Activated naive CD8-positive, alpha-beta T cell treated with anti-CD3 and anti-CD28 coated beads, Interleukin-2, amount 10 ng/mL, durations not matched to agents 7 days and 5 days (primary cell): ENCODE measurements at regions not wholly inside any gene's neighbourhood (a gene's known extent, or its start where the extent isn't known, plus 50 kb on each side); places are given as distances from the start of the nearest gene placed in this dataset.

ENCODE experiments used
- ATAC-seq: fragments of 150-1000 bp; cut with Tn5 transposase; one replicate; pipeline ENCODE4 v1.10.0; 2021; ENCODE audit warnings: low read depth, moderate library complexity
- POLR2A ChIA-PET: fragments of 350-600 bp; sonication (Branson Sonifier 250); formaldehyde crosslinking; loops from one replicate; lab custom pipeline; 2021; ENCODE audit warnings: antibody characterized with exemption; lab: Charles Lee
- DNase-seq: peaks from one replicate; pipeline ENCODE4 v3.0.0; 2021
- H3K27ac Mint-ChIP-seq: one replicate; pipeline ENCODE4 v1.8.0; 2022; ENCODE audit warnings: mild to moderate bottlenecking, mixed read lengths
- H3K27me3 Mint-ChIP-seq: one replicate; pipeline ENCODE4 v1.8.0; 2022; ENCODE audit warnings: mild to moderate bottlenecking, moderate library complexity, mixed read lengths
- H3K36me3 Mint-ChIP-seq: one replicate; pipeline ENCODE4 v1.8.0; 2021; ENCODE audit warnings: mild to moderate bottlenecking, mixed read lengths
- H3K4me1 Mint-ChIP-seq: one replicate; pipeline ENCODE4 v1.8.0; 2021; ENCODE audit warnings: mixed read lengths
- H3K4me3 Mint-ChIP-seq: one replicate; pipeline ENCODE4 v1.8.0; 2022; ENCODE audit warnings: mild to moderate bottlenecking, moderate library complexity, mixed read lengths
- H3K9me3 Mint-ChIP-seq: one replicate; pipeline ENCODE4 v1.8.0; 2021; ENCODE audit warnings: mixed read lengths

DNA sequence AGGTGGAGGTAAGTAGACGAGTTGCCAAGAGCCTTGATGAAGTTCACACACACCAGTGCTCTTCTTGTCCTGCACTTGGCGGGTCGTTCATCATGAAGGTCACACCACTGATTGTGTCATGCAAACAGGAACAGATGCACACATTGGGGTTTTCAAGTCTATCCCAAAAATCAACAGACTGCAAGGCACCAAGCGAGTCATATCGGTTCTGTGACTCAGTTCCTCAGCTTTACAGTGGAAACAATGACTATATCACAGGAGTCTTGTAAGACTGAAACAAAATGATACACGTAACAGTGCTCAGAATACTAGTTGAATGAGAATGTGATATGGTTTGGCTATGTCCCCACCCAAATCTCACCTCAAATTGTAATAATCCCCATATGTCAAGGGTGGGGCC lies 526.9 kb upstream of the ID2 start:
- H3K4me1 Mint-ChIP-seq, result peaks cover 26% of the 10 kb centered on the region
- H3K4me3 Mint-ChIP-seq, result no peak overlapping the region
- POLR2A ChIA-PET, result no interaction called here
- peaks cover 11% of the 10 kb centered on the region for H3K9me3 Mint-ChIP-seq
- DNase-seq (no peak), ATAC-seq (no peak)
- H3K27ac Mint-ChIP-seq, result no peak overlapping the region
- H3K27me3 Mint-ChIP-seq, result no peaks in the 10 kb centered on the region
- peaks cover 6% of the 10 kb centered on the region for H3K36me3 Mint-ChIP-seq

DNA sequence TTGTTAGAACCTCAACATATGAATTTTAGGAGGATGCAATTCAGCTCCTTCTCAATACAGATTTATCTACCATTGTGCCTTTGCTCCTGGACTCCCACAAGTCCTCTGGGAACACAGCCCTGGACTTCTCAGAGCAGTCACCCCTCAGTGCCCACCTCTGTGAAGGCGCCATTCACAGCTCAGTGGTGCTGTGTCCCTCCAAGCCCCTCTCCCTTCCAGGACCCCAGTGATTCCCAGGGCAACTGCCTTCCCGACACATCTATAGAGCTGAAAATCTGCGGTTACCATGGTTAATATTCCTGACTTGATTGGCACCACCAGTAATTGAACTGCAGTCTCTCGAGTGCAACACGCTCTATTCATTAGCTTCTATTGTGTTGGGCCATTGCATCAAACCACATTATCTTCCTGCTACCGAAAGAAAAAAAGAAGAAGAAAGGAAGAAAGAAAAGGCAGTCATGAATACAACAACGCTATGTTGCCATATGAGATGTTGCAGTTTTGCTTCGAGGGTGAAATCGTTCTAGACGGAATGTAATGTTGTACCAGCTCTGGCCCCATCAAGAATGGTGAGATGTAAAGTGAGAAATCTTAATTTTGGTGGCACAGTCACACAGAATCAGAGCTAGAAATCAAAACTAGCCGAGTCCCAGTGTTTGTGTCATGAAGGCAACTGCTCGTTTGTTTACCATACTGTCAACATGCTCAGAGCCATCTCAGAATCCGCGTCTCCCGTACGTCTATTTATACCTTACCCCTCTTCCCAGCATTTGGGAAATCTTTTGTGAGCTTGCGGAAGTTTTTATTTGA lies 524.0 kb upstream of the ID2 start:
- H3K27ac Mint-ChIP-seq, result no peak overlapping the region
- H3K9me3 Mint-ChIP-seq, result peaks cover 11% of the 10 kb centered on the region
- H3K27me3 Mint-ChIP-seq, result no peaks in the 10 kb centered on the region
- ATAC-seq (no peak), DNase-seq (no peak)
- H3K36me3 Mint-ChIP-seq, result peaks cover 6% of the 10 kb centered on the region
- H3K4me3 Mint-ChIP-seq, result no peak overlapping the region
- H3K4me1 Mint-ChIP-seq, result peaks cover 15% of the 10 kb centered on the region
- POLR2A ChIA-PET, result no interaction called here

DNA sequence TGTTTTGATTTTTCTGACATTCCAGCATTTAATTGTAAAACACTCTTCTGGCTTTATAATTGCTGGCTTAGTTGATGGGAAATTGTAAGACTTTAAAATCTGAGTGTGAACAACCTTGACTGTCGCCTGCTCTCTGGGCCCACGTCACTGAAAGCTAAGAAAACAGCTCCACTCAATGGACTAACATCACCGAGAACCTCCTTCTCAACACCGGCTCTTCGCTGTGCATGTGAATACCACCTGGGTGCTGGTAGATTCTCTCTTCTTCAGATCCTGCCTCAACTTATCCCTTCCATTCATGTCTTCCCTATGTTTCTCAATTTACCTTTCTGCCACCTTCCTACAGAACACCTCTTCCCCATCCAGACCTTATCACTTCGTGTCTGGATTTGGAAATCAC lies 523.1 kb upstream of the ID2 start:
- Mint-ChIP-seq H3K36me3 (peaks cover 6% of the 10 kb centered on the region), H3K4me3 (no peak overlapping the region), H3K27me3 (no peaks in the 10 kb centered on the region), H3K27ac (no peak overlapping the region), H3K9me3 (peaks cover 11% of the 10 kb centered on the region), H3K4me1 (peaks cover 7% of the 10 kb centered on the region)
- ATAC-seq, result no peak
- POLR2A ChIA-PET, result no interaction called here
- no peak for DNase-seq

DNA sequence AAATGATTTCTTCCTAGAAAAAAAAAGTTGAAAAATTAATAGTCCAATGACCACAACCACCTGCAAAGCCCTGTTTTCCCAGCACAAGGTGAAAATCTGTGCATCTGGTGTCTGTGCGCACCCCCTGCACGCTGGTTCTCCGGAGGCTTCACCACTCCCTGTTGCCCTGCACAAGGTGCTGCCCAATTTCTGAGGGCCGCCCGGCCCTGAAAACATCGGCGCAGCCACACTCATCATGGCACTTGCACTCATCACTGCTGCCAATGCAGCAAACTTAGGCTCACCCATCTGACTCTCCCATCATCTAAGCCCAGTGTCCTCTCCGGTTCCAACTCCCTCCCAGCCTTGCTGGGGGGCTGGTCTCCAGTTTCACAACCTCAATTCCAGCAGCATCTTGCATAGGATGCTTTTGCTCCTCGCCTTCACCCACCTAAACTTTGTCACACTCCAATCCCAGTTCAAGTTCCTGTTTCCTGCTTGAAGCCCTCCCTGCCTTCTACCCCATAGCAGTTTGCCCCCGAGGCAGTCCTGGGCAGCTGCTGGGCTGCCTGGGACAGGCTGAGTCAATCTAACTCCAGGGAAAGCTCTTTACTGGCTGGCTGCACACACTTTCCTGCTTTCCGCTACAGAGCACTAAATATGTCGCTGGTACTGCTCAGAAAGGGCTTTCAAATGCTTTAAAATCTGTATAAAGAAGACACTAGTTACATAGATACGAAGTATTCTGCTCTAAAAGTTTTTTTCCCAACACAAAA lies 522.5 kb upstream of the ID2 start:
- DNase-seq (no peak), ATAC-seq (no peak)
- peaks cover 11% of the 10 kb centered on the region for H3K9me3 Mint-ChIP-seq
- H3K4me3 Mint-ChIP-seq, result no peak overlapping the region
- no peak overlapping the region for H3K27ac Mint-ChIP-seq
- H3K27me3 Mint-ChIP-seq, result no peaks in the 10 kb centered on the region
- H3K4me1 Mint-ChIP-seq, result peaks cover 4% of the 10 kb centered on the region
- H3K36me3 Mint-ChIP-seq, result peaks cover 4% of the 10 kb centered on the region
- POLR2A ChIA-PET, result no interaction called here

DNA sequence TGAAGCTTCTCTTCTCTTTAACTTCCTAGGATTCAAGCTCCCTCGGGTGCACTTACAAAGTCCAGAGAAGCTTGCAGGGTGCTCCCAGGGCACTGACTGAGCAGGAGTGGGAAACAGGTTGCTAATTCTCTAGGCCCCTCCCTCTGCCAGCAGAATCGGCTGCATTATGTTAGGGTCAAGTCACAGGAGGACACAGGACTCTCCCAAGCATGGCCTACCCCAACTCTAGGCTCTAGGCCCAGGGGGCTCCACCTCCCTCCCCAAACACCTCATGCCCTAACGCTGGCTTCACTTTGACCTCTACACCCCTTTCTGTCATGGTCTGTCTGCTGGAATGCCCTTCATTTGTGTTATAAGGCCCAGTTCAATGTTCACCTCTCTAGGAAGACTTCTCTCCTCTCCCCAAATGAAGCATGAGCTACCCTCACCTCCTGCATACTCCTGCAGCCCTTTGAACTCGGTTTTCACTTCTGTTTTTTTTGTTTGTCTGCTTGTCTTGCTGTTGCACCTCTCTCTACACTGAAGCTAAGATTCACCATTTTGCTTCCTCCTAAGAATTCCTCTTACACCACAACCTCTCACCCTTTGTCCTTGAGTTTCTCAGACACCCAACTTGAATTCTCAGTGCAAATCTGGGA lies 521.8 kb upstream of the ID2 start:
- DNase-seq (no peak), ATAC-seq (no peak)
- POLR2A ChIA-PET, result no interaction called here
- Mint-ChIP-seq H3K4me1 (peaks cover 1% of the 10 kb centered on the region), H3K27ac (no peak overlapping the region), H3K9me3 (peaks cover 7% of the 10 kb centered on the region), H3K4me3 (no peak overlapping the region), H3K27me3 (no peaks in the 10 kb centered on the region), H3K36me3 (peaks cover 1% of the 10 kb centered on the region)

DNA sequence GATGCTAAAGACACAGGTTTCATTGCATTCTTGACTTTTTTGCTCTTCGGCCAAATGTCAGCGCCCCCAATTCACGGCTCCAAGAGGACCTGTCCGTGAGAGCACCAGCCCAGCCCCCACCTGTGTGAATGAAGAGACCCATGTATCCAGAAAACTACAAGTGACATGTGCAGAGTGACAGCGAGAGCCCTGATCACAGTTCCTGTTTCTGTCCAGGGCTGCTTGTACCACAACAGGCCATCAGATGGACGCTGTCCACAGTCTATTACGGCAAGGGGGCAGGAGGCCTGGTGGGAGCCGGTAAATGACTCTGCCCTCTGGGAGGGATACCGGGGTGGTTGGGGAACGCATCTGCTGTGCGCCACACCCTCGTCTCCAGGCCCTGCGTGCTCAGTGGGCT lies 520.9 kb upstream of the ID2 start:
- no peak for ATAC-seq
- Mint-ChIP-seq H3K27me3 (peaks cover 2% of the 10 kb centered on the region), H3K9me3 (peaks cover 5% of the 10 kb centered on the region), H3K27ac (no peak overlapping the region), H3K36me3 (no peaks in the 10 kb centered on the region), H3K4me1 (no peaks in the 10 kb centered on the region), H3K4me3 (no peak overlapping the region)
- no peak for DNase-seq
- POLR2A ChIA-PET, result no interaction called here

DNA sequence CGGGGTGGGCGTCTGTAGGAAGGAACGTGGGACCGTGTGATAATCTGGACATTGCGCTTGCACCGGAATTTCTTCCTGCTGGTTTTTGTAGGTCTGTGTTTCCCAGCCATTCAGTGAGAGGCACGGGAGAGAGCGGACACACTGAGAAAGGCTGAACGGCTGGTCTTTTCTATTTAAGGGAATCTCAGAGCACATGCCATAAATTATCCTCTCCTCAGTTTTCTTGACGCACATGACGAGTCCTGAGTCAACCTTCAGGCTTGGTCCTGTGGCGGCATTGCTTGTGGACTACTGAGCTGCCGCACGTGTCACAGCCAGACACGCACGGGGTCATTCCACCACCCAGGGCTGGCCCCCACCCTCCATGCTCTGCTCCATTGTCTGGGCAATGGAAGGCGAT lies 519.3 kb upstream of the ID2 start:
- POLR2A ChIA-PET, result no interaction called here
- H3K36me3 Mint-ChIP-seq, result no peaks in the 10 kb centered on the region
- H3K27ac Mint-ChIP-seq, result no peak overlapping the region
- DNase-seq, result no peak
- H3K4me3 Mint-ChIP-seq, result no peak overlapping the region
- H3K27me3 Mint-ChIP-seq, result peaks cover 2% of the 10 kb centered on the region
- H3K4me1 Mint-ChIP-seq, result no peaks in the 10 kb centered on the region
- ATAC-seq, result no peak
- no peaks in the 10 kb centered on the region for H3K9me3 Mint-ChIP-seq

DNA sequence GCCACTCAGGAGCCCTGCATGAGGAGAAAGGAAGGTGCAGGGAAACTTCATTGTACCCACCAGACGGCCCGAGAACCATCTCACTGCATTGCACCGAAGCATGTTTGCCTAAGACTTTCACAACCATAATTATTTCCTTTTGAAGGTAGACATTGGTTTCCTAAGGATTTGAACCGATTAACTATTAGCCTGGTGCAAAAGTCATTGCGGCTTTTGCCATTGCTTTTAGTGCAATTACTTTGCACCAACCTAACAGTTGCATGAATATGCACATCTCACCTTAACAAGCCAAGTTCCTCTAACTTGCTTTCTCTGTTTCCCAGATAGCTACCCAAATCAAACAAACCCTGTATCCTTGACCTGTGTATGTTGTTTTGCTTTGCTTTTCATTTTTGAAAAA lies 516.3 kb upstream of the ID2 start:
- Mint-ChIP-seq H3K9me3 (no peaks in the 10 kb centered on the region), H3K4me3 (no peak overlapping the region), H3K27me3 (peaks cover 5% of the 10 kb centered on the region), H3K4me1 (peaks cover 2% of the 10 kb centered on the region), H3K36me3 (no peaks in the 10 kb centered on the region), H3K27ac (no peak overlapping the region)
- POLR2A ChIA-PET, result no interaction called here
- ATAC-seq (no peak), DNase-seq (no peak)

DNA sequence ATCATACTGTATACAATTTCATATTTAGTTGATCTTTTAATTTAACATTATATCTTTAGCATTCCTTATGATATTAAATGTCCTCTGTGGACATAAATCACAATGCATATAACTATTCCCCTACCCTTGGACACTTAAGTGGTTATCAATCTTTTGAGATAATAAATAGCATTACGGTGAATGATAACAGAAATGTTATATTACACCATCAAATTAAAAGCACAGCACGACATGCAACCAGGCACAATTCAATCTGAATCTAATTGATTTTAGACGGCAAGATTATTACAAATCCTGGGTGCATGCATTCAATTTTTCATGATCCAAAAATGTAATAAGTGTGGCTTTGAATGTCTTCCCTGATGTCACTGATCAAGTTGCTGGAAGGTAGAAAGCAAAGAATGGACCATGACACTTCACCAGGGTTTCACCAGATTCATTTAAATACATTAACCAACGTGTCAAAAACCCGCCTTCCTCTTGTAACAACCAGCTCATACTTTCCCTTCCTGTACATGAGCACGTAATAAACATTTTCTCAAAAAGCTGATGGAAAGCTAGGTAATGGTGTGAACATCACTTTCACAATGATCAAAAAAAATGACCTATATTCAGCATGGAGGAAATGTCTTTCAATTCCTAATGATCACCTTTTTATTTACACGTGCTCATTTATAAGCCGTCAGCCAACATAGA lies 513.7 kb upstream of the ID2 start:
- peaks cover 14% of the 10 kb centered on the region for H3K27me3 Mint-ChIP-seq
- no peak overlapping the region for H3K27ac Mint-ChIP-seq
- H3K9me3 Mint-ChIP-seq, result no peaks in the 10 kb centered on the region
- H3K4me1 Mint-ChIP-seq, result peaks cover 2% of the 10 kb centered on the region
- POLR2A ChIA-PET, result no interaction called here
- H3K36me3 Mint-ChIP-seq, result no peaks in the 10 kb centered on the region
- no peak overlapping the region for H3K4me3 Mint-ChIP-seq
- DNase-seq, result no peak
- ATAC-seq, result no peak

DNA sequence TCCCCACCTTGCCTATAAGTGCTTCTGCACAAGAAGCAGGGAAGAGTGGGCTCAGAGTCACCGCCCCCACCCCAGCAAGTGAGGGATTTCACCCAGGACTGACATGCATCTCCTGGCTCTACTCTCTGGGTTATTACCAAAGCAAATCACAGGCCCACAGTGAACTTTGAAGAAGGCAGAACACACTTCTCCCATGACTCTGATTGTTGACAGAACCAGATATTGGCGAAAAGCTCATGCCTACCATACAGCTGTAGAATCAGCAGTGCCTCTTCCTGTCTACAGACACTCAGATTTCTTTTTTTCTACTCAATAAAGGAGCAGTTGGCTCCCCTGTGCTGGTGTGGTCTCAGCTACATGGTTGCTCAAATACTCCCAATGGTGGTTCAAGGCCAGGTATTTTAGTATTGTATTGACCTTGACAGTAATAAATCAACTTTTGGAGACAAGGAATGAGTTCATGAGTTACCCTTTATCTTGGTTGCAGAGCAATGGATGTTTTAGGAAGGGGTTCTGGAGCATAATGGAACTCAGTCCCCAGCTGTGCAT lies 512.9 kb upstream of the ID2 start:
- no peak overlapping the region for H3K4me3 Mint-ChIP-seq
- peaks cover 15% of the 10 kb centered on the region for H3K27me3 Mint-ChIP-seq
- POLR2A ChIA-PET, result no interaction called here
- ATAC-seq, result no peak
- H3K27ac Mint-ChIP-seq, result no peak overlapping the region
- H3K9me3 Mint-ChIP-seq, result no peaks in the 10 kb centered on the region
- DNase-seq, result no peak
- H3K4me1 Mint-ChIP-seq, result peaks cover 2% of the 10 kb centered on the region
- H3K36me3 Mint-ChIP-seq, result no peaks in the 10 kb centered on the region

DNA sequence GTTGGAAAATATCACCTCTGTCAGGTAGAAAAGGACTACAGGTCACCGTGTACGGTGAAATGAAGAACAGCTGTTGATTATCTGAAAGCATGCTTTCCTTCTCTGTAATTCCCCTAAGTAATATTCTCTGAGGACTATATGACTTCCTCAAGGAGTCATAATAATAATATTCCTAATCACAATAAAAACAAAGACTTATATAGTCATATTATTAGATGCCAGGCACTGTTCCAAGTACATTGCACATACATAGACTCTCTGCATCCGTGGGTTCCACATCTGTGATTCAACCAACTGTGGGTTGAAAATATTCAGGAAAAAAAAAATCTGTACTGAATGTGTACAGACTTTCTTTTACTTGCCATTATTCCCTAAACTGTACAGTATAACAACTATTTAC lies 512.4 kb upstream of the ID2 start:
- Mint-ChIP-seq H3K4me1 (peaks cover 2% of the 10 kb centered on the region), H3K4me3 (no peak overlapping the region), H3K27ac (no peak overlapping the region), H3K27me3 (peaks cover 15% of the 10 kb centered on the region), H3K9me3 (no peaks in the 10 kb centered on the region), H3K36me3 (no peaks in the 10 kb centered on the region)
- DNase-seq (no peak), ATAC-seq (no peak)
- POLR2A ChIA-PET, result no interaction called here

DNA sequence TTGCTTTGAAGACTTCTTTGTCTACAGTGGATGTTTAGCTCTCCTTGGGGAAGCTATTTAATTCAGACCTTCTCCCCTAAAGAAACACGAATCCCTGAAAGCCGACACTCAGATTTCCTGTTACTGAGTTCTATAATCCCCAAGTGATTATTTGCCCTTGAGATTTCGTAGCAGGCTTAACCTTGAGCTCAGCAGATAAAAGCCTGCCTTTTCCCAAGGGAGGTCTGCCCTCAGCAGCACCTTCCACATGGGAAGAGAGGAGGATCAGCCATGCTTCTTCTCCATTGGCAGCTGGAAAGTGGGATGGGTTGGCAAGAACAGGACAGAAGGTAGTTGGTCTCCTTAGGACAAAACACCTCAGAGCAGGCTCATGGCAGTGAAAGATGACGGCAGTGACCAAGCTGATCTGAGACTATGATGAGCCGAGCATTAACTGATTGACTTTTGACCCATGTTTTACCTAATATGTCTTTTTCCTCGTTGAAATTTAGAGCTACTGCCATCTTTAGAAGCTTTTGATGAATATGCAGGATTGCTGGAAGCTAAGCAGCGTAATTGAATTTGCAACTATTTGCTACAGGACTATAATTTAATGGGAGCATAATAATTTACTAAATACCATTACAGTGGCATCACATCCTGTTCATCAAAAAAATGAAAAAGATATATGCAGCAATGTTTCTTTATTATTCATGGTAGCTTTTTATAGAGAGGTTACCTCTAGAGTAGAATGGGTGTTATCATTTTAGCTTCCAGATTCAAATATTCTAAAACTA lies 511.1 kb upstream of the ID2 start:
- Mint-ChIP-seq H3K27ac (no peak overlapping the region), H3K4me3 (no peak overlapping the region), H3K9me3 (peaks cover 4% of the 10 kb centered on the region), H3K36me3 (peaks cover 2% of the 10 kb centered on the region), H3K27me3 (peaks cover 14% of the 10 kb centered on the region), H3K4me1 (peaks cover 2% of the 10 kb centered on the region)
- POLR2A ChIA-PET, result no interaction called here
- DNase-seq (no peak), ATAC-seq (no peak)

DNA sequence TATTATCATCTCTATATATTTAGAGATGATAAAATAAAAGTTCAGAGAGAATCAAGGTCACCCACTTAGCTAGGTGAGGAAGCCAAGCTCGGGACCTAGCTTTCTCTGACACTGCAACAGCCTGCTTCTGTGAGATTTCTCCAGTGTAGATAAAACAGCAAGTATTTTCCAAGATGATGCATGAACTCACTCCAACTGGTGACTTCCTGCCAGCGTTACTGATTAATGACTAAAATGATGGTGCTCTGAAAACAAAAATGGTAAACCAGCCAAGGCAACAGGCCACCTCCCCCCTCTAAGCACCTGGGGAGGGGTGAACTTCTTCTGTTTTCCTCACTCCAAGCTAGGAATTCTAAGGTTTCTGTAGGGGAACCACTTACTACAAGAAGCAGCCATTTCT lies 510.2 kb upstream of the ID2 start:
- ATAC-seq (no peak), DNase-seq (no peak)
- Mint-ChIP-seq H3K4me1 (peaks cover 2% of the 10 kb centered on the region), H3K27ac (no peak overlapping the region), H3K4me3 (no peak overlapping the region), H3K27me3 (peaks cover 15% of the 10 kb centered on the region), H3K9me3 (peaks cover 7% of the 10 kb centered on the region), H3K36me3 (peaks cover 4% of the 10 kb centered on the region)
- POLR2A ChIA-PET, result no interaction called here
